Right lobe of liver (tissue), 6 donors: ENCODE measurements at regions not wholly inside any gene's neighbourhood (a gene's known extent, or its start where the extent isn't known, plus 50 kb on each side); places are given as distances from the start of the nearest gene placed in this dataset.

Experiments
- ATAC-seq, 4 donors: fragments of 200-7000 bp; cut with Tn5 transposase; one replicate each; pipeline ENCODE4 v1.9.1; 2020; ENCODE audit warnings: mild to moderate bottlenecking in 4 of 4, moderate library complexity in 4 of 4
- DNase-seq, 3 donors: peaks; one replicate each; pipeline ENCODE4 v3.0.0-alpha.2; 2020
- H3K27ac ChIP-seq, 3 donors: fragments of 200-600 bp; one replicate each; pipeline ENCODE4 v1.8.0; 2022
- H3K27me3 ChIP-seq, 2 donors: fragments of 200-600 bp; one replicate each; pipeline ENCODE4 v1.8.0; 2022
- H3K36me3 ChIP-seq, 4 donors: fragments of 200-600 bp; sonication (generic) in 1 of 4; one replicate each; pipeline versions ENCODE4 v1.5.1 to v1.8.0; 2017 to 2022; ENCODE audit warnings: control low read depth in 1 of 4
- H3K4me1 ChIP-seq, 4 donors: fragments of 200-600 bp; sonication (generic) in 1 of 4; one replicate each; pipeline versions ENCODE4 v1.5.1 to v1.8.0; 2017 to 2022; ENCODE audit warnings: control low read depth in 1 of 4
- H3K4me3 ChIP-seq, 3 donors: fragments of 200-600 bp; one replicate each; pipeline ENCODE4 v1.8.0; 2022
- H3K9me3 ChIP-seq, 4 donors: fragments of 200-600 bp; sonication (generic) in 1 of 4; one replicate each; pipeline versions ENCODE4 v1.5.1 to v1.8.0; 2017 to 2022; ENCODE audit warnings: control low read depth in 1 of 4
- POLR2A ChIP-seq: fragments of 450-650 bp; IDR thresholded peaks from one replicate; pipeline ENCODE4 v1.6.1; 2017; ENCODE audit warnings: antibody characterized with exemption, mild to moderate bottlenecking
- WGBS: methylation state at CpG from one replicate; pipeline ENCODE4 v1.1.6; 2018; ENCODE audit warnings: low coverage, low lambda C conversion rate; ENCODE audit not compliant: insufficient coverage; ENCODE audit errors: missing lambda C conversion rate; 5-methylcytosine and 5-hydroxymethylcytosine counted together
- intact Hi-C, 2 donors: fragments of 100-400 bp; cut with DNase I; formaldehyde crosslinking; loops; one replicate each; pipeline versions ENCODE4 v1.11.2 to v1.14.1; 2022
- TF ChIP-seq, protein P1 (sequence below), 4 donors: fragments of 200-600 bp in 3 of 4; fragments of 450-650 bp in 1 of 4; IDR thresholded peaks; one replicate each; pipeline versions ENCODE4 v1.5.1 to v1.8.0; 2016 to 2022; ENCODE audit warnings: antibody characterized with exemption in 4 of 4, mild to moderate bottlenecking in 2 of 4
- donor health status: DM: no; HTN: yes; CAD: no.
- donor health status: DM: no; HTN: no; CAD: no.
- donor health status: DM: no; HTN: no; CAD: no.
- donor health status: DM: no; HTN: yes; CAD: no.
- donor health status: DM: no; HTN: yes; CAD: no.

DNA sequence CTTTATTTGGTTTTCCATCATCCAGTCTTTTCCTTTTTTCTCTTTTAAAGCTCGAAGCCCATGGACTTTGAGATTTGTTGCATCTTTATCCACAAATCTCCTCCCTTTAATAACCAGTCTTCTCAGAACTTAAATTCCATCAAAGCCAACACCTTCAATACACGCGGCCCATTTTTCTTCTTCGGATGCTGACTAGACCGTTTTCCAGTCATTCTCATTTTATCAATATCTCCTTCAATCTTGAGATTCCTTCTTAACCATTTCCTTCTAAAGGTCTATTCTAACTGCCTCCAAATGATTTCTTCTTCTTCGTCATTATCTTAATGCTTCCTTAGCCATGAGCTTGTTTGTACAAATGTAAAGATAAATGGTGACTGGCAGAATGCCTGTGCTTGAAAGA, 173.5 kb downstream of the BAMBI start:
- no peak overlapping the region for H3K27ac ChIP-seq
- ATAC-seq (no peak), DNase-seq (no peak)
- H3K27me3 ChIP-seq, result no peaks in the 10 kb centered on the region
- no peaks in the 10 kb centered on the region for H3K4me1 ChIP-seq
- 90% methylated on average over 5 of the region's 6 CpGs for WGBS
- TF ChIP-seq, protein P1, sequence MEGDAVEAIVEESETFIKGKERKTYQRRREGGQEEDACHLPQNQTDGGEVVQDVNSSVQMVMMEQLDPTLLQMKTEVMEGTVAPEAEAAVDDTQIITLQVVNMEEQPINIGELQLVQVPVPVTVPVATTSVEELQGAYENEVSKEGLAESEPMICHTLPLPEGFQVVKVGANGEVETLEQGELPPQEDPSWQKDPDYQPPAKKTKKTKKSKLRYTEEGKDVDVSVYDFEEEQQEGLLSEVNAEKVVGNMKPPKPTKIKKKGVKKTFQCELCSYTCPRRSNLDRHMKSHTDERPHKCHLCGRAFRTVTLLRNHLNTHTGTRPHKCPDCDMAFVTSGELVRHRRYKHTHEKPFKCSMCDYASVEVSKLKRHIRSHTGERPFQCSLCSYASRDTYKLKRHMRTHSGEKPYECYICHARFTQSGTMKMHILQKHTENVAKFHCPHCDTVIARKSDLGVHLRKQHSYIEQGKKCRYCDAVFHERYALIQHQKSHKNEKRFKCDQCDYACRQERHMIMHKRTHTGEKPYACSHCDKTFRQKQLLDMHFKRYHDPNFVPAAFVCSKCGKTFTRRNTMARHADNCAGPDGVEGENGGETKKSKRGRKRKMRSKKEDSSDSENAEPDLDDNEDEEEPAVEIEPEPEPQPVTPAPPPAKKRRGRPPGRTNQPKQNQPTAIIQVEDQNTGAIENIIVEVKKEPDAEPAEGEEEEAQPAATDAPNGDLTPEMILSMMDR (IDR thresholded peaks at IDR 0.05), result no peak
- no peak for TF ChIP-seq POLR2A
- intact Hi-C loops, result no loop called here
- H3K4me3 ChIP-seq, result no peak overlapping the region
- H3K36me3 ChIP-seq, result no peaks in the 10 kb centered on the region
- H3K9me3 ChIP-seq, result no peaks in the 10 kb centered on the region

DNA sequence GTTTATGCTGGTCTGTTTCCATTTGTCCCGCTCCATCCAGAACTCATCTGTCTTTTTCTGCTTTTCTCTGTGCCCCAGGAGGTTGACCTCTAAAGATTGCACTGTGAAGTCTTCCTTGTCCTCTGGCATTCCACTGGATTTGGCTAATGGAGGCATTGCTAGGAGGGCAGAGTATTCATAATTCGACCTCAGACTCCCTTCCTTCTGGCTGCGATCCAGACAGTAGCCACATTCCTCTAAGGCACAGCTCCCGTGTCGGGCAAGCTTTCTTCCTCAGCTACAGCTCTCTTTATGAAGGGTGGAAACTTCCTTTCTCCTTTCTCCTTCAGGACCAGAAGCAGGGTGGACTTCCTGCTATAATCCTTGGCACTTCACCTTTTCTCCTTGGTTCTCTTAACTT, 175.9 kb downstream of the BAMBI start:
- no peaks in the 10 kb centered on the region for H3K9me3 ChIP-seq
- ATAC-seq, result no peak
- 52% methylated on average over 5 of the region's 5 CpGs for WGBS
- no peaks in the 10 kb centered on the region for H3K36me3 ChIP-seq
- no peaks in the 10 kb centered on the region for H3K27me3 ChIP-seq
- H3K27ac ChIP-seq, result no peak overlapping the region
- H3K4me3 ChIP-seq, result no peak overlapping the region
- H3K4me1 ChIP-seq, result no peaks in the 10 kb centered on the region
- intact Hi-C loops, result no loop called here
- DNase-seq, result no peak
- no peak for TF ChIP-seq POLR2A
- TF ChIP-seq, protein P1 (IDR thresholded peaks at IDR 0.05), result no peak

DNA sequence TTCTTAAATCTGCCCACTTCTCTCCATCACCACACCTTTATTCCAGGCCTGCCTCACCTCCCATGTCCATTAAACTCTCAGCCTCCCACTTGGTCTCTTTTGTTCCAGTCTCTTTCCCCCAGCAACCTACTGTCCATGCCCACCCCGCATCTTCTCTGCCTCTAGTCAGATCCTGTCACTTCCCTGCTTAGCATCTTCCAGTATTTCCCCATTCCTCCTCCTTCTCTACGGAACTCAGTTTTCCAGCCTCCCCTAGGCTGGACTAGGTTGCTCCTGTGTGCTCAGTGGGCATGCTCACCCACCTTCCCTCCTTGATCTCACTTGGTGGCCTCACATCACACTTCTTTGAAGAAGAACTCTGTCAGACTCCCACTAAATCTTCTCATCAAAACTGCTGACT, 179.8 kb downstream of the BAMBI start:
- TF ChIP-seq, protein P1 (IDR thresholded peaks at IDR 0.05), result no peak
- no peak for TF ChIP-seq POLR2A
- WGBS, result 96% methylated on average over 2 of the region's 2 CpGs
- H3K4me3 ChIP-seq, result no peak overlapping the region
- no peak for ATAC-seq
- no peak overlapping the region for H3K27ac ChIP-seq
- H3K4me1 ChIP-seq, result no peaks in the 10 kb centered on the region
- H3K36me3 ChIP-seq, result no peaks in the 10 kb centered on the region
- intact Hi-C loops, result no loop called here
- no peaks in the 10 kb centered on the region for H3K27me3 ChIP-seq
- DNase-seq, result no peak
- H3K9me3 ChIP-seq, result no peaks in the 10 kb centered on the region

DNA sequence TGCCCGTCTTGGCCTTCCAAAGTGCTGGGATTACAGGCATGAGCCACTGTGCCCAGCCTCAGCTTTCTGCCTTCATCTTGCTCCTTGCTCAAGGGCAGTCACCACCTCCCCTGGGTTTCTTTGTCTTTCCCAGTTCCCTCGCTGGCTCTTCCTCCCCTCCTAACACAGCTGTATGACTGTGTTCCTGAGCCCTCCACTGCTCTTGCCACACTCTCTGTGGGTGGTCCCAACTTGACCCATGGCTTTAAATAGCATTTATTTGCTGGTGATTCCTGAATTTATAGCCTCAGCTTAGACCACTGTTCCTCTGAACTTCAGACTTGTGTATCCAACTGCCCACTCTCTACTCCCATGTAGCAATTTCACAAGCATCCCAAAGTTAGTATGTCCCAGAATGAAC, 181.3 kb downstream of the BAMBI start:
- H3K27me3 ChIP-seq, result no peaks in the 10 kb centered on the region
- no peaks in the 10 kb centered on the region for H3K9me3 ChIP-seq
- no peaks in the 10 kb centered on the region for H3K36me3 ChIP-seq
- WGBS, result 79% methylated on average over 2 of the region's 2 CpGs
- no peak for TF ChIP-seq POLR2A
- TF ChIP-seq, protein P1 (IDR thresholded peaks at IDR 0.05), result no peak
- no peaks in the 10 kb centered on the region for H3K4me1 ChIP-seq
- DNase-seq (no peak), ATAC-seq (no peak)
- intact Hi-C loops, result no loop called here
- no peak overlapping the region for H3K4me3 ChIP-seq
- no peak overlapping the region for H3K27ac ChIP-seq

DNA sequence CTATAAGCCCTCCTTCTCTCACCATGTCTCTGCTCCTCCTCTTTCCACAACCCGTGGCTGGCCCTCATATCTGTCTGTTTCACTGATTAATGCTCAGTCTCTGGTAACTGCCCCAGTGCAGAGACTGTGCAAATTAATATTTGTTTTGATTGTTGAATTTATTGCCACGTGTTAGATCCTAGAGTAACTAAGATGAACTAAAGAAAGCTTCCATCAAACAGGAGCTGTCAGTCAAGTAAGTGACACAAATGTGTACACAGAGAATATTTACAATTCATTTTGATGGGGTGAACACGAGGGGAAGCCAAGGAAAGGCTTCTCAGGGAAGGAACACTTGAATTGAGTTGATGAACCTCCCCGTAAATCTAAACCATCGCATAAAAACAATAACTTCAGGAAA, 182.5 kb downstream of the BAMBI start:
- no peak overlapping the region for H3K4me3 ChIP-seq
- no peaks in the 10 kb centered on the region for H3K4me1 ChIP-seq
- no peak overlapping the region for H3K27ac ChIP-seq
- intact Hi-C loops, result no loop called here
- no peak for TF ChIP-seq POLR2A
- TF ChIP-seq, protein P1 (IDR thresholded peaks at IDR 0.05), result no peak
- DNase-seq, result no peak
- H3K27me3 ChIP-seq, result no peaks in the 10 kb centered on the region
- 61% methylated on average over 5 of the region's 5 CpGs for WGBS
- H3K36me3 ChIP-seq, result no peaks in the 10 kb centered on the region
- no peaks in the 10 kb centered on the region for H3K9me3 ChIP-seq
- ATAC-seq, result no peak
